B cell (primary cell): ENCODE measurements at regions not wholly inside any gene's neighbourhood (a gene's known extent, or its start where the extent isn't known, plus 50 kb on each side); places are given as distances from the start of the nearest gene placed in this dataset.

Source experiments
- ATAC-seq: fragments of 200-7000 bp; cut with Tn5 transposase; one replicate; pipeline ENCODE4 v1.10.0; 2021; ENCODE audit warnings: low read depth, mild to moderate bottlenecking, moderate number of reproducible peaks, moderate library complexity
- CTCF ChIA-PET: fragments of 350-600 bp; sonication (Branson Sonifier 250); formaldehyde crosslinking; loops from one replicate; lab custom pipeline; 2021; ENCODE audit warnings: antibody characterized with exemption, inconsistent platforms; lab: Charles Lee
- POLR2A ChIA-PET: fragments of 350-600 bp; sonication (Branson Sonifier 250); formaldehyde crosslinking; loops from one replicate; lab custom pipeline; 2021; ENCODE audit warnings: antibody characterized with exemption; lab: Charles Lee
- DNase-seq: peaks from one replicate; pipeline ENCODE4 v3.0.0; 2013
- H2AFZ ChIP-seq: 2 replicates; pipeline ENCODE4 v1.6.1; 2012; ENCODE audit warnings: mild to moderate bottlenecking, low read depth, low read length; ENCODE audit not compliant: insufficient read depth, poor library complexity, severe bottlenecking
- H3K27ac ChIP-seq, 2 donors: 1 replicate in 1 of 2; 2 replicates in 1 of 2; pipeline ENCODE4 v1.5.1; 2012 to 2013; ENCODE audit warnings: low read length in 2 of 2, mild to moderate bottlenecking in 2 of 2, moderate library complexity in 1 of 2
- H3K27me3 ChIP-seq, 4 experiments: fragments of 200-600 bp in 1 of 4; sonication (generic) in 1 of 4; replicated peaks in 1 of 4; 1 replicate in 2 of 4; 2 replicates in 2 of 4; pipeline versions ENCODE4 v1.6.1 to v1.7.0; 2013 to 2016; ENCODE audit warnings: low read length in 3 of 4, mild to moderate bottlenecking in 2 of 4, mixed read lengths in 1 of 4, moderate library complexity in 1 of 4; ENCODE audit not compliant: insufficient read depth in 4 of 4, control insufficient read depth in 3 of 4; ENCODE audit errors: control extremely low read depth in 1 of 4
- H3K36me3 ChIP-seq, 2 experiments: replicated peaks in 1 of 2; 1 replicate in 1 of 2; 2 replicates in 1 of 2; pipeline versions ENCODE4 v1.6.1 to v1.7.1; 2013; ENCODE audit warnings: low read length in 1 of 2; ENCODE audit not compliant: insufficient read depth in 2 of 2, control insufficient read depth in 1 of 2; ENCODE audit errors: control extremely low read depth in 1 of 2, extremely low read depth in 1 of 2
- H3K4me1 ChIP-seq, 2 donors: fragments of 200-600 bp in 1 of 2; sonication (generic) in 1 of 2; 1 replicate in 1 of 2; 2 replicates in 1 of 2; pipeline versions ENCODE4 v1.5.1 to v1.6.1; 2013 to 2017; ENCODE audit warnings: low read length in 2 of 2; ENCODE audit not compliant: control insufficient read depth in 2 of 2, insufficient read depth in 2 of 2
- H3K4me2 ChIP-seq: replicated peaks from 2 replicates; pipeline ENCODE3; 2012; ENCODE audit warnings: mild to moderate bottlenecking, low read depth, low read length; ENCODE audit not compliant: poor library complexity, severe bottlenecking
- H3K4me3 ChIP-seq, 5 experiments: fragments of 200-600 bp in 1 of 5; sonication (generic) in 1 of 5; 1 replicate in 3 of 5; 2 replicates in 2 of 5; pipeline versions ENCODE4 v1.5.1 to v1.7.0; 2011 to 2016; ENCODE audit warnings: low read length in 4 of 5, mild to moderate bottlenecking in 4 of 5, low read depth in 2 of 5, control low read depth in 1 of 5, moderate library complexity in 1 of 5; ENCODE audit not compliant: insufficient read depth in 1 of 5; ENCODE audit errors: control extremely low read depth in 1 of 5, extremely low read depth in 1 of 5
- H3K79me2 ChIP-seq: fragments of 200-600 bp; sonication (generic); one replicate; pipeline ENCODE4 v1.6.0; 2016; ENCODE audit warnings: low read length; ENCODE audit not compliant: control insufficient read depth, insufficient read depth
- H3K9ac ChIP-seq: fragments of 200-600 bp; sonication (generic); 2 replicates; pipeline ENCODE4 v1.6.1; 2017; ENCODE audit warnings: mild to moderate bottlenecking, low read length, moderate library complexity
- H3K9me3 ChIP-seq, 3 donors: one replicate each; pipeline versions ENCODE4 v1.6.1 to v1.7.1; 2013; ENCODE audit warnings: low read length in 2 of 3; ENCODE audit not compliant: control insufficient read depth in 2 of 3, insufficient read depth in 1 of 3; ENCODE audit errors: control extremely low read depth in 1 of 3
- H4K20me1 ChIP-seq: 2 replicates; pipeline ENCODE4 v1.6.0; 2012; ENCODE audit warnings: mild to moderate bottlenecking, low read length; ENCODE audit not compliant: insufficient read depth, control insufficient read depth, poor library complexity, severe bottlenecking
- H3K27ac Mint-ChIP-seq: one replicate; pipeline ENCODE4 v1.8.0; 2021; ENCODE audit warnings: mixed read lengths
- H3K27me3 Mint-ChIP-seq: one replicate; pipeline ENCODE4 v1.8.0; 2021; ENCODE audit warnings: mixed read lengths
- H3K4me1 Mint-ChIP-seq: one replicate; pipeline ENCODE4 v1.8.0; 2021; ENCODE audit warnings: mixed read lengths
- H3K4me3 Mint-ChIP-seq: one replicate; pipeline ENCODE4 v1.8.0; 2021; ENCODE audit warnings: mixed read lengths
- H3K9me3 Mint-ChIP-seq: one replicate; pipeline ENCODE4 v1.8.0; 2022; ENCODE audit warnings: mixed read lengths; ENCODE audit not compliant: insufficient read depth
- EZH2 ChIP-seq: IDR thresholded peaks from 2 replicates; pipeline ENCODE4 v1.6.1; 2012; ENCODE audit warnings: borderline replicate concordance, low read depth, mild to moderate bottlenecking, moderate library complexity, low read length; ENCODE audit not compliant: insufficient read depth, poor library complexity, severe bottlenecking
- WGBS: methylation state at CpG from one replicate; pipeline ENCODE4 v1.1.5; 2013; ENCODE audit warnings: missing lambda C conversion rate; ENCODE audit not compliant: insufficient coverage; 5-methylcytosine and 5-hydroxymethylcytosine counted together
- intact Hi-C: fragments of 100-400 bp; cut with micrococcal nuclease; formaldehyde crosslinking; loops from one replicate; pipeline ENCODE4 v1.10.0; 2022
- TF ChIP-seq, protein P1 (sequence below): fragments of 200-600 bp; IDR thresholded peaks from one replicate; pipeline ENCODE4 v1.8.0; 2022; ENCODE audit warnings: antibody characterized with exemption, mild to moderate bottlenecking

GRCh38 chr12:41993283-41993682, 151.4 kb downstream of the GXYLT1 start:
- no peak overlapping the region for H3K4me3 Mint-ChIP-seq
- no CpG with 5 or more reads among the region's 2 CpGs for WGBS
- no peak overlapping the region for H2AFZ ChIP-seq

DNA sequence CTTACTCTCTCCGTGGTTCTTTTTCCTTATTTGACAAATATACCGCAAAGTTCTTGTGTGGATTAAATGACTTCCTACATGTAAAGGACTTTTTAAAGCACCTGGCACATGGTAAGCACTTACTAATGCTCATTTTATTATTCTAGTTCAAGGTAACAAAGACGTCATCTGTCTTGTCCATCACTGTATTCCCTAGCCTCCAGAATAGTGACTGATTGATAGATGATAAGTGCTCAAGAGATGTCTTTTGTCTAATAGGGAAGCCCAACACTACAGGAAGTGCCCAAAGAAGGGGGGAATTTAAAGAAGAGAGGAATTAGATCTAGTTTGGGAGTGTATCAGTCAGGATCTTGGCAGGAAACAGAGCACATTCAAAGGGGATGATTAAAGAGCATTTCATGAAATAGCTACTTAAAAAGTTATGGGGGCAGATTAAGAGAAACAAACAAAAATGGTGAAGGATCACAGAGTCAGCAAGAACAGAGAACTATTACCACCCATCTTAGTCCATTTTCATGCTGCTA, 151.9 kb downstream of the GXYLT1 start:
- H3K9ac ChIP-seq: no peak overlapping the region
- CTCF ChIA-PET: interaction anchor here (0.6 to 1.0 kb wide), 2 partner anchors 32 to 108 kb away, joined by 3 to 4 read pairs; no protein-coding TSS in a partner anchor
- H3K27ac ChIP-seq: no peak overlapping the region
- no peaks in the 10 kb centered on the region for H3K36me3 ChIP-seq
- Mint-ChIP-seq H3K27me3 (peaks cover 9% of the 10 kb centered on the region), H3K4me1 (no peaks in the 10 kb centered on the region), H3K27ac (no peak overlapping the region), H3K4me3 (no peak overlapping the region), H3K9me3 (no peaks in the 10 kb centered on the region)
- no peak for ATAC-seq
- intact Hi-C loops: no loop called here
- no peaks in the 10 kb centered on the region for H3K79me2 ChIP-seq
- H4K20me1 ChIP-seq: no peaks in the 10 kb centered on the region
- POLR2A ChIA-PET: no interaction called here
- no peak overlapping the region for H2AFZ ChIP-seq
- no peak overlapping the region for H3K4me2 ChIP-seq
- peaks cover 0 to 1% (median 0%) of the 10 kb centered on the region in 3 donors for H3K9me3 ChIP-seq
- TF ChIP-seq, protein P1, sequence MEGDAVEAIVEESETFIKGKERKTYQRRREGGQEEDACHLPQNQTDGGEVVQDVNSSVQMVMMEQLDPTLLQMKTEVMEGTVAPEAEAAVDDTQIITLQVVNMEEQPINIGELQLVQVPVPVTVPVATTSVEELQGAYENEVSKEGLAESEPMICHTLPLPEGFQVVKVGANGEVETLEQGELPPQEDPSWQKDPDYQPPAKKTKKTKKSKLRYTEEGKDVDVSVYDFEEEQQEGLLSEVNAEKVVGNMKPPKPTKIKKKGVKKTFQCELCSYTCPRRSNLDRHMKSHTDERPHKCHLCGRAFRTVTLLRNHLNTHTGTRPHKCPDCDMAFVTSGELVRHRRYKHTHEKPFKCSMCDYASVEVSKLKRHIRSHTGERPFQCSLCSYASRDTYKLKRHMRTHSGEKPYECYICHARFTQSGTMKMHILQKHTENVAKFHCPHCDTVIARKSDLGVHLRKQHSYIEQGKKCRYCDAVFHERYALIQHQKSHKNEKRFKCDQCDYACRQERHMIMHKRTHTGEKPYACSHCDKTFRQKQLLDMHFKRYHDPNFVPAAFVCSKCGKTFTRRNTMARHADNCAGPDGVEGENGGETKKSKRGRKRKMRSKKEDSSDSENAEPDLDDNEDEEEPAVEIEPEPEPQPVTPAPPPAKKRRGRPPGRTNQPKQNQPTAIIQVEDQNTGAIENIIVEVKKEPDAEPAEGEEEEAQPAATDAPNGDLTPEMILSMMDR: no peak
- no peak for TF ChIP-seq EZH2
- H3K4me3 ChIP-seq: no peak overlapping the region
- no peaks in the 10 kb centered on the region for H3K27me3 ChIP-seq
- WGBS: no CpG with 5 or more reads among the region's 3 CpGs
- H3K4me1 ChIP-seq: no peaks in the 10 kb centered on the region
- DNase-seq: no peak

More at GRCh38 chr12:41993283-41993682, 151.4 kb downstream of the GXYLT1 start:
- no peak for TF ChIP-seq EZH2
- TF ChIP-seq, protein P1: no peak
- no peak overlapping the region for H3K27ac Mint-ChIP-seq
- Histone ChIP-seq H3K9ac (no peak overlapping the region), H3K4me3 (no peak overlapping the region), H3K27me3 (no peaks in the 10 kb centered on the region), H3K36me3 (no peaks in the 10 kb centered on the region), H3K4me2 (no peak overlapping the region), H3K9me3 (peaks cover 0 to 1% (median 0%) of the 10 kb centered on the region in 3 donors), H3K4me1 (no peaks in the 10 kb centered on the region), H4K20me1 (no peaks in the 10 kb centered on the region), H3K27ac (no peak overlapping the region), H3K79me2 (no peaks in the 10 kb centered on the region)
- ChIA-PET CTCF (no interaction called here), POLR2A (no interaction called here)
- ATAC-seq (no peak), DNase-seq (no peak)
- no peaks in the 10 kb centered on the region for H3K9me3 Mint-ChIP-seq
- H3K27me3 Mint-ChIP-seq: peaks cover 14% of the 10 kb centered on the region
- intact Hi-C loops: no loop called here
- no peaks in the 10 kb centered on the region for H3K4me1 Mint-ChIP-seq
